ENCODE measurements at regions not wholly inside any gene's neighbourhood (a gene's known extent, or its start where the extent isn't known, plus 50 kb on each side); places are given as distances from the start of the nearest gene placed in this dataset.

- Histone ChIP-seq H3K9me3 (peaks cover 0 to 17% of the 10 kb centered on the region in 2 donors), H3K4me3 (no peak overlapping the region), H3K27me3 (no peaks in the 10 kb centered on the region), H3K27ac (no peak overlapping the region), H3K36me3 (no peaks in the 10 kb centered on the region), H3K4me1 (no peaks in the 10 kb centered on the region)
- DNase-seq (ENCODE audit: low spot score): no peak
- TF ChIP-seq, protein P1, sequence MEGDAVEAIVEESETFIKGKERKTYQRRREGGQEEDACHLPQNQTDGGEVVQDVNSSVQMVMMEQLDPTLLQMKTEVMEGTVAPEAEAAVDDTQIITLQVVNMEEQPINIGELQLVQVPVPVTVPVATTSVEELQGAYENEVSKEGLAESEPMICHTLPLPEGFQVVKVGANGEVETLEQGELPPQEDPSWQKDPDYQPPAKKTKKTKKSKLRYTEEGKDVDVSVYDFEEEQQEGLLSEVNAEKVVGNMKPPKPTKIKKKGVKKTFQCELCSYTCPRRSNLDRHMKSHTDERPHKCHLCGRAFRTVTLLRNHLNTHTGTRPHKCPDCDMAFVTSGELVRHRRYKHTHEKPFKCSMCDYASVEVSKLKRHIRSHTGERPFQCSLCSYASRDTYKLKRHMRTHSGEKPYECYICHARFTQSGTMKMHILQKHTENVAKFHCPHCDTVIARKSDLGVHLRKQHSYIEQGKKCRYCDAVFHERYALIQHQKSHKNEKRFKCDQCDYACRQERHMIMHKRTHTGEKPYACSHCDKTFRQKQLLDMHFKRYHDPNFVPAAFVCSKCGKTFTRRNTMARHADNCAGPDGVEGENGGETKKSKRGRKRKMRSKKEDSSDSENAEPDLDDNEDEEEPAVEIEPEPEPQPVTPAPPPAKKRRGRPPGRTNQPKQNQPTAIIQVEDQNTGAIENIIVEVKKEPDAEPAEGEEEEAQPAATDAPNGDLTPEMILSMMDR (IDR thresholded peaks at IDR 0.05): no peak
Measured at GRCh38 chr1:80099713-80100112, 1093.2 kb upstream of the ADGRL4 start.

DNA sequence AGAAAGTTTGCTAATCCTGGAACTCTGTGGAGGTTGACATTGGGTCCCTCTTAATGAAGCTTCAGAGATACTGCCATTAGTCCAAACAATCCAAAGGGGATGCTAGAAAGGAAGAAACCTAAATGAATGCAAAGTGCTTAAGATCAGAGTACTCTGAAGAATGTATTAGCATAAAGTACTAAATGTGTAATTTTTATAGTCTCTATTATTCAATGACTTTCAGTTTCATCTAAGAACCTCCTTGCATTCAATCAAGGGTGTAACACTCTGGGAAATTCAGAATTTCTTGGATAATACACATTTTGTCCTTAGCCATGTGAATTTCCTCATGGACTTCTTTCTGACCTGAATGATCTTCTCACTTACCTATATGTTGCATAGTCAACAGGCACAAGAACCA, 1078.5 kb upstream of the ADGRL4 start:
- TF ChIP-seq, protein P1 (IDR thresholded peaks at IDR 0.05): no peak
- no peak overlapping the region for H3K27ac ChIP-seq
- H3K4me1 ChIP-seq: no peaks in the 10 kb centered on the region

GRCh38 chr1:80083892-80084291, 1077.4 kb upstream of the ADGRL4 start:
- H3K36me3 ChIP-seq: no peaks in the 10 kb centered on the region
- no peak overlapping the region for H3K4me3 ChIP-seq
- no peaks in the 10 kb centered on the region for H3K27me3 ChIP-seq
- H3K27ac ChIP-seq: no peak overlapping the region
- H3K4me1 ChIP-seq: no peaks in the 10 kb centered on the region
- H3K9me3 ChIP-seq: no peaks in the 10 kb centered on the region
- TF ChIP-seq, protein P1 (IDR thresholded peaks at IDR 0.05): no peak
- DNase-seq (ENCODE audit: low spot score): no peak

More for the DNA sequence above, 1078.5 kb upstream of the ADGRL4 start:
- Histone ChIP-seq H3K36me3 (no peaks in the 10 kb centered on the region), H3K9me3 (no peaks in the 10 kb centered on the region), H3K27me3 (no peaks in the 10 kb centered on the region), H3K4me3 (no peak overlapping the region)
- no peak for DNase-seq (ENCODE audit: low spot score)

GRCh38 chr1:80076469-80076868, 1069.9 kb upstream of the ADGRL4 start:
- no peak overlapping the region for H3K4me3 ChIP-seq
- no peaks in the 10 kb centered on the region for H3K9me3 ChIP-seq
- no peak overlapping the region for H3K27ac ChIP-seq
- no peaks in the 10 kb centered on the region for H3K4me1 ChIP-seq
- H3K36me3 ChIP-seq: no peaks in the 10 kb centered on the region
- TF ChIP-seq, protein P1 (IDR thresholded peaks at IDR 0.05): no peak
- no peak for DNase-seq (ENCODE audit: low spot score)
- no peaks in the 10 kb centered on the region for H3K27me3 ChIP-seq

DNA sequence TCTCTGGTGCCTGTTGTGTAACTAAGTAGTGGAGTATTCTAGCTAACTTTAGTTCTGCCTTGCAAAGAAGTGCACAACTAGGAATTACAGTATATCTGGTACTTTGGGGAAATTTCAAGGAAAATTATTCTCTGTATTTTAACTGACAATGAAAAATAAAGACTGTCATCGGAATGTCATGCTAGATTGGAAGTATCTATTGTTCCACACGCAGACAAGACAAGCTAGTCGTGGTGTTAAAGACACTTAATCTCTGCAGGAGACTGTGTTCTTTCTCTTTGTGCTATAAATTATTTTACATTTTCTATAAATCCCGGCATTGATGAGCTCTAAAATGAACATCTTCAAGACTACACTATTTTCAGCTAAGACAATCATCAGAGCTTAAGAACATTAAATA, 1068.8 kb upstream of the ADGRL4 start:
- TF ChIP-seq, protein P1 (IDR thresholded peaks at IDR 0.05): no peak
- no peak overlapping the region for H3K4me3 ChIP-seq
- no peaks in the 10 kb centered on the region for H3K36me3 ChIP-seq
- H3K27me3 ChIP-seq: no peaks in the 10 kb centered on the region
- no peaks in the 10 kb centered on the region for H3K4me1 ChIP-seq
- no peak for DNase-seq (ENCODE audit: low spot score)
- H3K27ac ChIP-seq: no peak overlapping the region
- H3K9me3 ChIP-seq: no peaks in the 10 kb centered on the region

DNA sequence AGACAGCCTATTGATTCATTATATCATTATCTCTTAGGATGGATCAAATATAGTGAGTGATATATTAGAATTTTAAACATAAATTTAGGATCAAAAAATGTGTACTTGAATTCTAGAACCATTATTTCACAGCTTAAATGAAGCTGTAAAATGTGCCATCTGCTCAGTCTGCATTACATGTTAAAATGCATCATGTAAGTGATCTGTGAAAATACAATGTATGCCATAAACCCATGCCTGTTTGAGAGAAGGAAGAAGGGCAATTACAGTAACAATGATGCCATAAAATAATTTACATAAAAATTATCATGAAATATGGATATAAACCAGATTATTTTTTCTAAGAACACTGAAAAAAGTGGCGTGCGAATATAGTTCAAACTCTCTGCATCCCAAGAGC, 1066.0 kb upstream of the ADGRL4 start:
- Histone ChIP-seq H3K27me3 (no peaks in the 10 kb centered on the region), H3K27ac (no peak overlapping the region), H3K36me3 (no peaks in the 10 kb centered on the region), H3K9me3 (no peaks in the 10 kb centered on the region), H3K4me3 (no peak overlapping the region), H3K4me1 (no peaks in the 10 kb centered on the region)
- TF ChIP-seq, protein P1 (IDR thresholded peaks at IDR 0.05): no peak
- DNase-seq (ENCODE audit: low spot score): no peak

All from right atrium auricular region (tissue), 2 donors.